ENCODE measurements at regions not wholly inside any gene's neighbourhood (a gene's known extent, or its start where the extent isn't known, plus 50 kb on each side); places are given as distances from the start of the nearest gene placed in this dataset.

- DNase-seq, result no peak
- no peaks in the 10 kb centered on the region for H3K36me3 ChIP-seq
- intact Hi-C loops (cut with DNase I; ENCODE audit: low total_unique reads), result no loop called here
- H3K9me3 ChIP-seq, result no peaks in the 10 kb centered on the region
- TF ChIP-seq CTCF (IDR thresholded peaks at IDR 0.05), result no peak
- H3K4me1 ChIP-seq, result peaks cover 0 to 21% (median 0%) of the 10 kb centered on the region in 4 donors
- no peaks in the 10 kb centered on the region for H3K27me3 ChIP-seq
- H3K27ac ChIP-seq, result no peak overlapping the region
- no peak overlapping the region for H3K4me3 ChIP-seq
Observed at GRCh38 chr13:73933795-73934194, 200.4 kb downstream of the KLF12 start.

- no peak overlapping the region for H3K4me3 ChIP-seq
- DNase-seq, result no peak
- intact Hi-C loops (cut with DNase I; ENCODE audit: low total_unique reads), result no loop called here
- no peak for TF ChIP-seq CTCF (IDR thresholded peaks at IDR 0.05)
- peaks cover 0 to 8% (median 0%) of the 10 kb centered on the region in 4 donors for H3K4me1 ChIP-seq
- no peak overlapping the region for H3K27ac ChIP-seq
- H3K36me3 ChIP-seq, result no peaks in the 10 kb centered on the region
- no peaks in the 10 kb centered on the region for H3K9me3 ChIP-seq
- no peaks in the 10 kb centered on the region for H3K27me3 ChIP-seq
Observed at GRCh38 chr13:73932091-73932490, 202.1 kb downstream of the KLF12 start.

DNA sequence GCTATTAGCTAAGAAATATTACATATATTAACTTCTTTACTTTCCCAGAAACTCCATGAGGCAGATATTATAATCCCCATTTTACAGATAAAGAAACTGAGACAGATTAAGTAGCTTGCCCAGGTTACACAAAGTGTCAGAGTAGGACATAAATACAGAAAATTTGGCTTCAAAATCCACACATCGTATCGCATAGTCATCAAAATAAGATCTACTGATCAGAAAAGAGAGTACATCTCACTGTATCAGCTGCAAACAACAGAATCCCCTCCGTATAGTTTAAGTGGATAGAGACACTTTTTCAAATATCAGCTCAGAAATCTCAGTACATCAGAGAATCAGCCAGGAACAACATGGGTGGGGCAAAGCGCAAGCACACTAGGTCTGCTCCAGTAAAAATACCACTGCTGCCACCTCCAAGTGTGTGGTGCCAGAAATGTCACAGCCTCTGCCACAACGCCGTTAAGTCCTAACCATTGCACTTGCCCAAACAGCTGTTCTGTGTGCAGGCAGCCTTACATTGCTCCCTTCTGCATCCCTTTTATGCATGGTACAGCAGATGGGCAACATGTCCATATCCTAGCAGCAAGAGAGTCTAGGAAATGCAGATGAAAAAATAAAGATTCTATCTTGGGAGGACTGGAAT is 204.8 kb downstream of the KLF12 start:
- Histone ChIP-seq H3K4me1 (peaks cover 0 to 8% (median 0%) of the 10 kb centered on the region in 4 donors), H3K9me3 (no peaks in the 10 kb centered on the region), H3K36me3 (no peaks in the 10 kb centered on the region), H3K27ac (no peak overlapping the region), H3K27me3 (no peaks in the 10 kb centered on the region), H3K4me3 (no peak overlapping the region)
- DNase-seq, result no peak
- intact Hi-C loops (cut with DNase I; ENCODE audit: low total_unique reads), result no loop called here
- no peak for TF ChIP-seq CTCF (IDR thresholded peaks at IDR 0.05)

GRCh38 chr13:73924607-73925006 is 209.6 kb downstream of the KLF12 start:
- intact Hi-C loops (cut with DNase I; ENCODE audit: low total_unique reads), result no loop called here
- Histone ChIP-seq H3K27me3 (no peaks in the 10 kb centered on the region), H3K9me3 (no peaks in the 10 kb centered on the region), H3K27ac (no peak overlapping the region), H3K4me1 (peaks cover 0 to 10% (median 0%) of the 10 kb centered on the region in 4 donors), H3K36me3 (no peaks in the 10 kb centered on the region), H3K4me3 (no peak overlapping the region)
- DNase-seq, result no peak
- no peak for TF ChIP-seq CTCF (IDR thresholded peaks at IDR 0.05)

DNA sequence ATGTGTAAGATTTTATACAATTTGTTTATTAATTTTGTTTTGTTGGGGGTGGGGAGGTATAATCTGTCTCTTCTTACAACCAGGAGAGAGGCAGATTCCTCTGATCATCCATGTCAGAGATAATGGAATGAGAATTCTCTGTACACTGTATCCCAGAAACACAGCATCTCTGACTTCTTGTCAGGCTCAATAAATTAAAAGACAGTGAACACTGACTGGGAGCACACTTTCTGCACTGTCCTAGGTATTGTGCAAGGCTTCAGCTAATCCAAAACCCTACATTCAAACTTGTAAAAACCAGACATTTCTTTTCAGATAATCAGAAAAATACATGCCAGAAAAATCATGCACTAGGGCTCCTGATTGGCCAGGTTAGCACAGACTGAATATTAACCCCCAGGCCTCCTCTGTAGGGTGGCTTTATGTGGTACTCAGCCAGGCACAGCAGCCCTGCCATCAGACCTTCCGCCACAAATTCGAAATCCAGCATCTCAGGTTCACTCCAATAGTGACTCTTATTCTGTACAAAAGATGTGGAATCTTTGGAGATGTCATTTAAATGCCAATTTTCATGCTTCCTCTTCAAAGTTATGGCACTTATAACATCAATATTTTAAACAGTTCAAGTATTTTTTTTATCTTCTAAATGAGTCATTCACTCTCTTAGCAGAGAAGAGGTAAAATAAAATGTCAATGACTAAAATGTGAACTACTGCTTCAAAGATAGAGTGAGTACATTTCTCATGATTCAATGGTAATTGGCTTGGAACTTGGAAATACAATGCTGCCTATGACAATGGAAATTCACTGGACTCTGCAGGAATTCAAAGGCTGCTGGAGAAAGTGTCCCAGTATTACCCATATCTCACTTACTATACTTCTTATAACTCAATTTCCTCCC is 211.5 kb downstream of the KLF12 start:
- Histone ChIP-seq H3K4me1 (peaks cover 0 to 19% (median 0%) of the 10 kb centered on the region in 4 donors), H3K9me3 (no peaks in the 10 kb centered on the region), H3K27ac (no peak overlapping the region), H3K36me3 (no peaks in the 10 kb centered on the region), H3K27me3 (no peaks in the 10 kb centered on the region), H3K4me3 (no peak overlapping the region)
- TF ChIP-seq CTCF (IDR thresholded peaks at IDR 0.05), result no peak
- intact Hi-C loops (cut with DNase I; ENCODE audit: low total_unique reads), result no loop called here
- no peak for DNase-seq

Measured in tibial artery (tissue), 4 donors.